ENCODE measurements at regions not wholly inside any gene's neighbourhood (a gene's known extent, or its start where the extent isn't known, plus 50 kb on each side); places are given as distances from the start of the nearest gene placed in this dataset.
A peak's percentile ranks its signal among the peaks of the same experiment; 100 is the strongest.

GRCh38 chr4:96009427-96010119 is 169.7 kb downstream of the PDHA2 start:
- DNase-seq (ENCODE audit: low read depth), result peak; percentile 54
- TF ChIP-seq CTCF (conservative IDR thresholded peaks at IDR 0.05; ENCODE audit: control insufficient read depth, insufficient read depth, low read depth, low read length), result no peak
- no peak overlapping the region for H3K4me3 ChIP-seq (ENCODE audit: control insufficient read depth, low read depth, low read length)

- H3K4me3 ChIP-seq (ENCODE audit: control insufficient read depth, low read depth, low read length), result no peak overlapping the region
- TF ChIP-seq CTCF (conservative IDR thresholded peaks at IDR 0.05; ENCODE audit: control insufficient read depth, insufficient read depth, low read depth, low read length), result no peak
- DNase-seq (ENCODE audit: low read depth), result no peak
These were observed 172.8 kb downstream of the PDHA2 start for GRCh38 chr4:96012687-96013086.

DNA sequence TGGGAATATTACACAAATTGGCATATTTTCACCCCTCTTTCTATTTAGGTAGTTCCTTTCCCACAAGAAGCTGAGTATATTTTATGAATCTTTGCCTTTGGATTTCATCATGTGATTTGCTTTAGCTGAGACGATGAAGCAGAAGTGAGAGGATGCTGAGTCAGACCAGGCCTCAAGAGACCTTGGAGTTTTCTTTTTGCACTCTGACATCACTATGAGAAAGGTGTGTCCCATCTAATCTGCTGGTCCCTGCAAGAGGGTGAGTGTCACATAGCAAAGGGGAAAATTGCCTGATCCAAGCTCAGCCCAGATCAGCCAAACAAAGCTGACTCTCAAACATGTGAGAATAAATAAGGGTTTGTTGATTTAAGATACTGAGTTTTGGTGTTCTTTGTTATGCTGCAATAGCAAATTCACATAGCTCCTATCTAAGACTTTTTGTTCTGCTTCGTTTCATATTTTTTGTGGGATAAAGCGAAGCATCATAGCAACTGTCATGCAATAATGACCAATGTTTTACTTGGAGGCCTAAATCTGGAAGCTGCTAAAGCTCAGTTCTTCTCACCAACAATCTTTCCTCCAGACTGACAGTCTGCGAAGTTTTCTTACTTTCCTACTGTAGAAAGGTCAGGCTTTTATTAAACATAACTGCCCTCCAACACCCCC is 176.9 kb downstream of the PDHA2 start:
- no peak overlapping the region for H3K4me3 ChIP-seq (ENCODE audit: control insufficient read depth, low read depth, low read length)
- peak; percentile 72 for DNase-seq (ENCODE audit: low read depth)
- no peak for TF ChIP-seq CTCF (conservative IDR thresholded peaks at IDR 0.05; ENCODE audit: control insufficient read depth, insufficient read depth, low read depth, low read length)

- no peak for TF ChIP-seq CTCF (conservative IDR thresholded peaks at IDR 0.05; ENCODE audit: control insufficient read depth, insufficient read depth, low read depth, low read length)
- no peak overlapping the region for H3K4me3 ChIP-seq (ENCODE audit: control insufficient read depth, low read depth, low read length)
- DNase-seq (ENCODE audit: low read depth), result no peak
These were observed 185.1 kb downstream of the PDHA2 start for GRCh38 chr4:96025011-96025410.

DNA sequence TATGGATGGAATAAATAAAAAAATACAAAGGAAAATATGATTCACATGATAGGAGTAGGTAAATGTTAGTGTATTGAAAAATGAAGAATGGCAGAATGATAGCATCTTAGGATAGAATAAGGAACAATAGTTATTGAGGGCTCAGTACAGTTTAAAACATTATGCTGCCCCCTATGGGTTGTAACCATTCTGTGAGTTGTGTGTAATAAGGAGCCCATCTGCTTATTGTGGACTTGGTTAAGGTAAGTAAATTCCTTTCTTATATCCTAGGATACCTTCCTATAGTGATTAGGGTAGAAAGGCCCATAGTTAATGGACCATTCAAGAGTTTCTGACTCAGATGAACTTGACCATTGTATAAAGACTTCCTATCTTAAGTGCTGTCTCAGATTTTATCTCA is 195.8 kb downstream of the PDHA2 start:
- peak; percentile 19 for DNase-seq (ENCODE audit: low read depth)
- no peak overlapping the region for H3K4me3 ChIP-seq (ENCODE audit: control insufficient read depth, low read depth, low read length)
- peak; percentile 21 for TF ChIP-seq CTCF (conservative IDR thresholded peaks at IDR 0.05; ENCODE audit: control insufficient read depth, insufficient read depth, low read depth, low read length)

- TF ChIP-seq CTCF (conservative IDR thresholded peaks at IDR 0.05; ENCODE audit: control insufficient read depth, insufficient read depth, low read depth, low read length), result no peak
- H3K4me3 ChIP-seq (ENCODE audit: control insufficient read depth, low read depth, low read length), result no peak overlapping the region
- DNase-seq (ENCODE audit: low read depth), result no peak
These were observed 196.9 kb downstream of the PDHA2 start for GRCh38 chr4:96036781-96037180.

Measured in fibroblast of mammary gland (primary cell).